Chondrocyte (in vitro differentiated cells): ENCODE measurements at regions not wholly inside any gene's neighbourhood (a gene's known extent, or its start where the extent isn't known, plus 50 kb on each side); places are given as distances from the start of the nearest gene placed in this dataset.

Source experiments
- DNase-seq: peaks from one replicate; pipeline ENCODE4 v3.0.0; 2021; ENCODE audit warnings: mixed read lengths, low spot score
- H3K27ac Mint-ChIP-seq: one replicate; pipeline ENCODE4 v1.8.0; 2021; ENCODE audit warnings: mild to moderate bottlenecking, moderate library complexity, mixed read lengths; ENCODE audit not compliant: unreplicated experiment
- H3K27me3 Mint-ChIP-seq: 2 replicates; pipeline ENCODE4 v1.8.0; 2021; ENCODE audit warnings: low read depth, mixed read lengths
- H3K36me3 Mint-ChIP-seq: 2 replicates; pipeline ENCODE4 v1.8.0; 2021; ENCODE audit warnings: low read depth, mixed read lengths
- H3K4me1 Mint-ChIP-seq: 2 replicates; pipeline ENCODE4 v1.8.0; 2021; ENCODE audit warnings: low read depth, mild to moderate bottlenecking, mixed read lengths
- H3K4me3 Mint-ChIP-seq: one replicate; pipeline ENCODE4 v1.8.0; 2021; ENCODE audit warnings: mild to moderate bottlenecking, moderate library complexity, mixed read lengths; ENCODE audit not compliant: unreplicated experiment
- H3K9me3 Mint-ChIP-seq: 2 replicates; pipeline ENCODE4 v1.8.0; 2021; ENCODE audit warnings: low read depth, mixed read lengths
- TF ChIP-seq, protein P1 (sequence below): fragments of 200-600 bp; sonication (generic); IDR thresholded peaks from 2 replicates; pipeline ENCODE4 v1.5.0; 2021; ENCODE audit warnings: antibody characterized with exemption, mild to moderate bottlenecking, moderate library complexity

DNA sequence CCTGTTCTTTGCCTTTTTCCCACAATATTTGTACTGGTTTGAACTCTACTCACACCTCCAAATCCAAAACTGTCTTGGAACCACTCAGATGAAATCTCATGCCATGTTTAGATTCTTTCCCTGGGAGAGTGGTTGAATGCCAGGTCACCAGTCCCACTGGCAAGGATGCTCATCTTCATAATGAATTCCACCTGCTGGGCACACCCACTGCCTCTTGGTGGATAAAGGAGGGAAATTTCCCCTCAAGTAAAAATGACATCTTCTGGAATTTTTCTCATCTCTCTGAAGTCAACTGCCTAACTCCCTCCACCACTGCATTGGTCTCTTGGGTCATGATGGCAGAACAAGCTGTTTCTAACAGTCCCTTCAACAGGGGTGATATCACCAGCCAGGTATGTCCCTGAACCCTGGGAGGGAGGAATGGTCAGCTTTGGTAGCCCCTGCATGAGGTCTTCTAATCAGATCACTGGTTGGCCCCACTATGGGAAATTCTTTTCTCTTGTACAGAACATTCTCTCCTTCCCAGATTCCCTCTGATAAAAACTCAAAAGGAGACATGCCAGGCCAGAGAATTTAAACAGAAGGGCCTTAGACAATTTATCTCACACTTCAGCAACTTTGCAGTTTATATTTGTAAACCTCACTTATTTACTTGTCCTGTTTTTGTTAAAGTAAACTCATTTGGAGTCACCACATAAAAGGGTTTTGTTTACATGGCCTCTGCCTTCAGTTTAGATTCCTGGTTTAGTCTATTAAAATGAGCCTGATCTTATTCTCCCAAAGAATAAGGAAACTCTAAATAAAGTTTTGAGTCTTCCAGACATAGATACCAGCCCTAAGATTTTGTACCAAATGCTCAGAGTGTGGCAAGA, 143.4 kb downstream of the WNT5A start:
- TF ChIP-seq, protein P1, sequence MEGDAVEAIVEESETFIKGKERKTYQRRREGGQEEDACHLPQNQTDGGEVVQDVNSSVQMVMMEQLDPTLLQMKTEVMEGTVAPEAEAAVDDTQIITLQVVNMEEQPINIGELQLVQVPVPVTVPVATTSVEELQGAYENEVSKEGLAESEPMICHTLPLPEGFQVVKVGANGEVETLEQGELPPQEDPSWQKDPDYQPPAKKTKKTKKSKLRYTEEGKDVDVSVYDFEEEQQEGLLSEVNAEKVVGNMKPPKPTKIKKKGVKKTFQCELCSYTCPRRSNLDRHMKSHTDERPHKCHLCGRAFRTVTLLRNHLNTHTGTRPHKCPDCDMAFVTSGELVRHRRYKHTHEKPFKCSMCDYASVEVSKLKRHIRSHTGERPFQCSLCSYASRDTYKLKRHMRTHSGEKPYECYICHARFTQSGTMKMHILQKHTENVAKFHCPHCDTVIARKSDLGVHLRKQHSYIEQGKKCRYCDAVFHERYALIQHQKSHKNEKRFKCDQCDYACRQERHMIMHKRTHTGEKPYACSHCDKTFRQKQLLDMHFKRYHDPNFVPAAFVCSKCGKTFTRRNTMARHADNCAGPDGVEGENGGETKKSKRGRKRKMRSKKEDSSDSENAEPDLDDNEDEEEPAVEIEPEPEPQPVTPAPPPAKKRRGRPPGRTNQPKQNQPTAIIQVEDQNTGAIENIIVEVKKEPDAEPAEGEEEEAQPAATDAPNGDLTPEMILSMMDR = no peak
- Mint-ChIP-seq H3K27ac (peak overlapping the region; percentile 25), H3K36me3 (no peaks in the 10 kb centered on the region), H3K9me3 (peaks cover 6% of the 10 kb centered on the region), H3K4me1 (peaks cover 24% of the 10 kb centered on the region), H3K4me3 (no peak overlapping the region), H3K27me3 (no peaks in the 10 kb centered on the region)
- no peak for DNase-seq

DNA sequence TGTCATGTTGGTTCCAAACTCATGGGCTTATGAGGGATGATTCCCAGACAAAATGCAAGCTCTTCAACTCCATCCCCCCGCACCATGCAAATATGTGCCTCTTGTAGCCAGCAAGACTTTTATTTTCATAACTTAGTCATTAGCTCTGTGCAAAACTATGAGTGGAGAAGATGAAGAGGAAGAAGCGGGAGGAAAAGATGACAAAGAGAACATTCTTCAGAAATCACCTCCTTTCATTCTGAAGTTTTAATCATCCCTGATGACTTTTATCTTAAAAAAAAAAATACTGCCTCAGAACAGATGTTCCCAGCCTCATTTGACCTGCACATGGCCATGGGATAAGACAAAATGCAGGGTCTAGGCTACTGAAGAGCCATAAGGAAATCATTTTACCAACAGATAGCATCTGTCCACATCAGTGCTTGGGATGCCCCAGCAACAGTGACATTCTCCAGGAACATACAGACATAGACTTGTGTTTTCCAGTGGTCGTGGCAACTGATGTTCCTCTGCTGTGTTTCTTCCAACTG, 145.5 kb downstream of the WNT5A start:
- DNase-seq = no peak
- Mint-ChIP-seq H3K9me3 (peaks cover 6% of the 10 kb centered on the region), H3K27ac (peak overlapping the region; percentile 28), H3K4me3 (no peak overlapping the region), H3K36me3 (no peaks in the 10 kb centered on the region), H3K4me1 (peaks cover 24% of the 10 kb centered on the region), H3K27me3 (no peaks in the 10 kb centered on the region)
- TF ChIP-seq, protein P1 = no peak

DNA sequence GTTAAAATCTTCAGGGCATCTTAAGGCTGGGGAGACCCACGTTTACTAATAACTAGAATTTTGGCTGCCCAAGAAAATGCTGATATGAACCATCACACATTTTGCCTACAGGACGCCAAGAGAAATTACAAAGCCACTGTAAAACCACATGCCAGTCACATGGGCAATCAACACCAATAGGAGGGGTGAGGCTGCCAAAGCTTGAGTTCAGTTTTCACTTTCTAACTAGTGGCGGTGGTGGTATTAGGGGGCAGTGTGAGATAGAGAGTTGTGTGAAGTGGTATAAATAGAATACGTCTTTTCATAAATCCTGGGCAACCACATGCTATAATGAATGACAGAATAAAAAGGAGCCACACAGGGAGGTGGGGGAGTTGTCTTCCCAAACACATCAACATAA, 147.3 kb downstream of the WNT5A start:
- Mint-ChIP-seq H3K27me3 (no peaks in the 10 kb centered on the region), H3K27ac (no peak overlapping the region), H3K4me1 (peaks cover 24% of the 10 kb centered on the region), H3K36me3 (no peaks in the 10 kb centered on the region), H3K9me3 (peaks cover 3% of the 10 kb centered on the region), H3K4me3 (no peak overlapping the region)
- TF ChIP-seq, protein P1 = no peak
- no peak for DNase-seq

DNA sequence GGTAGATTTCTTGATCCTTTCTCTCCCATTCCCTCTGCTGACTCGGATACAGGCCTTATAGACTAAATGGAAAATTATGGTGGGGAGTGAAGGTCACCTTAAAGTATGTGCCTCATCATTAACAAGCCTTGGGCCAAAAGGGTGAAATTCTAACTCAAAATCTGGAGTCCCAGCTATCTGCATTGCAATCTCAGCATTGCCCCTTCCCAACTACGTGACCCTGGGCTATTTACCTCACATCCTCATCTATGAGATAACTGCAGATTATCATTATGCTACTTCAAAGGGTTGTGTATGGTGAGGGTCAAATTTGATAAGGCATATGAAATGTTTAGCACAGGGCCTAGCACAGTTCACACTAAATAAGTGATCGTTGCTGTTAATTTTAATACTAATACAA, 147.7 kb downstream of the WNT5A start:
- no peak overlapping the region for H3K4me3 Mint-ChIP-seq
- no peaks in the 10 kb centered on the region for H3K27me3 Mint-ChIP-seq
- peaks cover 24% of the 10 kb centered on the region for H3K4me1 Mint-ChIP-seq
- no peaks in the 10 kb centered on the region for H3K36me3 Mint-ChIP-seq
- peaks cover 3% of the 10 kb centered on the region for H3K9me3 Mint-ChIP-seq
- DNase-seq = no peak
- H3K27ac Mint-ChIP-seq = no peak overlapping the region
- TF ChIP-seq, protein P1 = no peak

DNA sequence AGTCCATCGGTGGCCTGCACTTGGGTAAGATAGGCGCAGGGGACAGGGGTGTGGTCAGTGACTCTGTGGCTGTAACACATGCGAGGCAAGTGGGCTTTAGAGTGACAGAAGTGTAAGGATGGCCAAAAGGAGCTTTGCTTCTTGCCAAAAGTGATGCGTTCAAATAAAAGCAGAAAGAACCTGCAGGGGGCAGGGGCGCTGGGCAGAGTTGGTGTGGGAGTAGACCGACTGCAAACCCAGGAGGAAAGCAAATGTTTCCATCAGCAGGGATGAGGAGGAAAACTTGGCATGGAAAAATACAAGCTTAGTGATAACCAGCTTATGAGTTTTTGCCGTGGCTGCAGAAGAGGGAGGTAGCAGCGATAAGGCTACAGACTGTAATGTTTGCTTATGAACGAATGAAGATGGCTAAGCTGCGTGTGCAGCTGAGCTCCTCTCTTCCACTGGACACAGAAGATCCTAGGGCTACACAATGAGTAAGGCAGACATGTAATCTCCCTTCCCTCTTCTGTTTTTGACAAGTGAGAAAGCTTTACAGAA, 149.4 kb downstream of the WNT5A start:
- no peak overlapping the region for H3K4me3 Mint-ChIP-seq
- H3K27me3 Mint-ChIP-seq = no peaks in the 10 kb centered on the region
- H3K27ac Mint-ChIP-seq = no peak overlapping the region
- TF ChIP-seq, protein P1 = no peak
- H3K9me3 Mint-ChIP-seq = peaks cover 3% of the 10 kb centered on the region
- no peaks in the 10 kb centered on the region for H3K36me3 Mint-ChIP-seq
- H3K4me1 Mint-ChIP-seq = peaks cover 24% of the 10 kb centered on the region
- no peak for DNase-seq
